ENCODE measurements at regions not wholly inside any gene's neighbourhood (a gene's known extent, or its start where the extent isn't known, plus 50 kb on each side); places are given as distances from the start of the nearest gene placed in this dataset.

DNA sequence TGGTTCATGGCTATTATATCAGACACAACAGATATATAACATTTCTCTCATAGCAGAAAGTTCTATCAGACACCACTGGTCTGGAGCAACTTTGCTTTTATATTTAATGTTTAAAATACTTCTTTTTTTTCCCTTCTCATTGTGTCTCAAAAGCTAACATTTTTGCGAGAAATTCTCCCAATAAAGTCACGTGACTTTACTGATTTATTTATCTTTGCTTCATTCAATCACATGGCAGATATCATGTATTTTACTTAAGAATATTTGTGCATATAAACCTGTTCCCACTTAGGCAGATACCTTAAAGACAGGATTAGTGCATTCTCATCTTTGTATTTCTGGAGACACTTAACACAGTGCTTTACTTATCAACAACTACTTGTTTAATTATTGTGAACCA lies 1093.1 kb upstream of the LRRN3 start:
- no peaks in the 10 kb centered on the region for H3K9me3 ChIP-seq
- no peaks in the 10 kb centered on the region for H3K27me3 ChIP-seq
- no peaks in the 10 kb centered on the region for H3K4me1 ChIP-seq
- WGBS, 2 donors: 91 to 93% methylated on average over 2 of the region's 2 CpGs
- DNase-seq (ENCODE audit: low spot score in 2 of 2): no peak
- H3K36me3 ChIP-seq: no peaks in the 10 kb centered on the region
- TF ChIP-seq POLR2A (IDR thresholded peaks at IDR 0.05) (no peak), EP300 (IDR thresholded peaks at IDR 0.05) (no peak)
- TF ChIP-seq, protein P1, sequence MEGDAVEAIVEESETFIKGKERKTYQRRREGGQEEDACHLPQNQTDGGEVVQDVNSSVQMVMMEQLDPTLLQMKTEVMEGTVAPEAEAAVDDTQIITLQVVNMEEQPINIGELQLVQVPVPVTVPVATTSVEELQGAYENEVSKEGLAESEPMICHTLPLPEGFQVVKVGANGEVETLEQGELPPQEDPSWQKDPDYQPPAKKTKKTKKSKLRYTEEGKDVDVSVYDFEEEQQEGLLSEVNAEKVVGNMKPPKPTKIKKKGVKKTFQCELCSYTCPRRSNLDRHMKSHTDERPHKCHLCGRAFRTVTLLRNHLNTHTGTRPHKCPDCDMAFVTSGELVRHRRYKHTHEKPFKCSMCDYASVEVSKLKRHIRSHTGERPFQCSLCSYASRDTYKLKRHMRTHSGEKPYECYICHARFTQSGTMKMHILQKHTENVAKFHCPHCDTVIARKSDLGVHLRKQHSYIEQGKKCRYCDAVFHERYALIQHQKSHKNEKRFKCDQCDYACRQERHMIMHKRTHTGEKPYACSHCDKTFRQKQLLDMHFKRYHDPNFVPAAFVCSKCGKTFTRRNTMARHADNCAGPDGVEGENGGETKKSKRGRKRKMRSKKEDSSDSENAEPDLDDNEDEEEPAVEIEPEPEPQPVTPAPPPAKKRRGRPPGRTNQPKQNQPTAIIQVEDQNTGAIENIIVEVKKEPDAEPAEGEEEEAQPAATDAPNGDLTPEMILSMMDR (IDR thresholded peaks at IDR 0.05): no peak
- H3K27ac ChIP-seq: no peak overlapping the region
- no peak overlapping the region for H3K4me3 ChIP-seq

DNA sequence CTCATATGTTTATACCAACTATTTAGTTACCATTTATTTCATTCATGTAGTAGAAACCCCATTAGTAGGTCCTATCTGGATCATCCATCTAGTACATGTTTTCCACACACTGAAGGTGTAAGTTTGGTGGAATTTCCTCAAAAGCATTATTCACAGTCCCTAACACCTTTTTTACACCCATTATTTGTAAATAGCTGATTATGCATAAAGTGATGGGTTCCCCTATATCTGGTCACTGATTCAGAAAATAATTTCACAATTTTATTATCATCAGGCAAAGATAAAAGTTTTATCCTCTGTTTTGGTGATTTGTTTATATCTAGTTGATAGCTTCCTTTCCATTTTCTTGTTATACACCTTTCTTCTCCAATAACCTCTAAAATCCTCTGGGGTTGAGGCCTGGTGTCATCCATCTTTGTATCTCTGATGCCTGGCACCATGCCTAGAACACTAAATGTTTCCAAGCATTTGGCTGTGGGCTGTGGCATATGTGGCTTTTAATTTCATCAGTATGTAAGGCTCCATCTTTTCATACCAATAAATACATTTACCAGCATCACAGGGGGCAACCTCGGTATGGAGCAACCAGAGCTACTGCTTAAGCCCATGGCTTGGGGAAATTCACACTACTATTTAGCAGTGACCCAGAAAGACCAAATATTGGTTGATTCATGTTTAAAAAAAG lies 1089.5 kb upstream of the LRRN3 start:
- WGBS, 2 donors: 59 to 73% methylated on average over 1 of the region's 1 CpG
- Histone ChIP-seq H3K27ac (no peak overlapping the region), H3K9me3 (no peaks in the 10 kb centered on the region), H3K36me3 (no peaks in the 10 kb centered on the region), H3K27me3 (no peaks in the 10 kb centered on the region), H3K4me1 (no peaks in the 10 kb centered on the region), H3K4me3 (no peak overlapping the region)
- TF ChIP-seq EP300 (IDR thresholded peaks at IDR 0.05) (no peak), POLR2A (IDR thresholded peaks at IDR 0.05) (no peak)
- TF ChIP-seq, protein P1 (IDR thresholded peaks at IDR 0.05): no peak
- DNase-seq (ENCODE audit: low spot score in 2 of 2): no peak

DNA sequence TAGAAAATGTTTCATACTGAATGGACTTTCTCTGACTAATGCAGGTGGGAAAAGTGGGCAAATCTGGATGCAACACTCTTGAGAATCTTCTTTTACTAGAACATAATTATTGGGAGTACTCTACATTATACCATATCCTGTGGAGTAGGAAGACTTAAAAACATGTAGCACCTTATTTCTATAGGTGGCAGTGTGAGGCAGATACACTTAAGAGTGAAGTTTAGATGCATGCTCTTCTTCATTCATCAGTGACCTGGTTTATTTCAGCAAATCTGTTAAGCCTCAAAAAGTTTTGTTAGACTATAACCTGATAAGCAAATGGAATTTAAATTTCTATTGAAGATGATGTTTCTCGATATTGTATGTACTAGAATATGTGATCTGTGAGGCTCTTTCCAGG lies 1087.1 kb upstream of the LRRN3 start:
- Histone ChIP-seq H3K4me1 (no peaks in the 10 kb centered on the region), H3K36me3 (no peaks in the 10 kb centered on the region), H3K27me3 (no peaks in the 10 kb centered on the region), H3K9me3 (no peaks in the 10 kb centered on the region), H3K4me3 (no peak overlapping the region), H3K27ac (no peak overlapping the region)
- no peak for DNase-seq (ENCODE audit: low spot score in 2 of 2)
- 81 to 84% methylated on average over 1 of the region's 1 CpG for WGBS, 2 donors
- no peak for TF ChIP-seq POLR2A (IDR thresholded peaks at IDR 0.05)
- TF ChIP-seq EP300 (IDR thresholded peaks at IDR 0.05): no peak
- TF ChIP-seq, protein P1 (IDR thresholded peaks at IDR 0.05): no peak

DNA sequence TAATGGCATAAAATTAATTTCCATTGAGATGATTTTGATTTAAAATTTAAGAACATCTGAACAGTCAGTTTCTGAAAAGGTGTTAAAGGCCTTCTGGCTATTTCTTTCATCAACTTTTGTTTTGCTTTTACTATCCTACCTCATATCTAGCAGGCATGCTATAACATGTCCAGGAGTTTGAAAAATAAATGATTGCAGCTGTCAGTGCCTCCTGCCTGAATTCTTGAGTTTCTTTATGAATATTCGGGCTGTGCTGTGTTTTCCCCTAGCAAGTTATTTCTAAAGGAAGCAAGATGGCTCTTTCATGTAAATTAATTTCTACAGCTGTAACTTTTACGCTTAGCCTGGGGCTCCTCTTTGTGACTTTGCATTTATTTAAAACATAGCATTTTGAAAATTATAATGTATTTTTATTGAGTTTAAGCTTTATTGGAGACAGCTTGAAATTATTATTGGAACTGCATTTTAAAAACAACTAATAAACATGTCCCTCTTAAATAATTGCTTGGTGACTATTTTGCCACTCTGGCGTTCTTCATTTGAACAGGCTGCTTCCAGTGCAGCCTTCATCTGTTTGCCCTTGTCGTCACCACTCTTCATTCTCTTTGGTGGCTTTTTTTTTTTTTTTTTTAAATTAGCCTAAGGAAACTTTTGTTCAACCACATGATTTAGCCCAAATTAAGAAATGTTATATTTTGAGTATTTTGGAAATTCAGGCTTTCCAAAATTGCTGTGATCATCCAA lies 1083.4 kb upstream of the LRRN3 start:
- no peaks in the 10 kb centered on the region for H3K27me3 ChIP-seq
- 71% methylated on average over 4 of the region's 4 CpGs for WGBS, 2 donors
- H3K36me3 ChIP-seq: no peaks in the 10 kb centered on the region
- no peak overlapping the region for H3K4me3 ChIP-seq
- TF ChIP-seq EP300 (IDR thresholded peaks at IDR 0.05) (no peak), POLR2A (IDR thresholded peaks at IDR 0.05) (no peak)
- TF ChIP-seq, protein P1 (IDR thresholded peaks at IDR 0.05): no peak
- no peak for DNase-seq (ENCODE audit: low spot score in 2 of 2)
- no peak overlapping the region for H3K27ac ChIP-seq
- no peaks in the 10 kb centered on the region for H3K9me3 ChIP-seq
- H3K4me1 ChIP-seq: no peaks in the 10 kb centered on the region

DNA sequence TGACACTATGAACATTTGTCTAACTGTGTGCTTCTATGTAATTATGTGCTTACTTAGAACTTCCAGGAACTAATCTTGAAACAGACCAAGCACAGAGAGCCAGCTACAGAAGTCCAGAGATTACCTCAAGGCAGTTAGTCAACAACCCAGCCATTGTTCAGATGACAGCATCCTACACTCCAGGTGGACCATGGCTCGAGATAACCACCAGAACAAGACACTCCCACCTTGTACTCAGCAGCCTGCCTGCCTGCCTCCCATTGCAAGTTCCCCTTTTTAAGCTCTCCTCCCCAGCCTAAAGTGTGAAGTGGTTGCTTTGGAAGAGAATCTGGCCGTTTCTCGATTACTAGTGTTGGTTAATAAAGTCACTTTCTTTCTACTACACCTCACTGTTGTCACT lies 1080.6 kb upstream of the LRRN3 start:
- WGBS, 2 donors: 70 to 80% methylated on average over 3 of the region's 3 CpGs

More for the DNA sequence above, 1080.6 kb upstream of the LRRN3 start:
- Histone ChIP-seq H3K36me3 (no peaks in the 10 kb centered on the region), H3K27ac (no peak overlapping the region), H3K9me3 (no peaks in the 10 kb centered on the region), H3K4me1 (no peaks in the 10 kb centered on the region), H3K27me3 (no peaks in the 10 kb centered on the region), H3K4me3 (no peak overlapping the region)
- no peak for DNase-seq (ENCODE audit: low spot score in 2 of 2)
- TF ChIP-seq, protein P1 (IDR thresholded peaks at IDR 0.05): no peak
- TF ChIP-seq EP300 (IDR thresholded peaks at IDR 0.05) (no peak), POLR2A (IDR thresholded peaks at IDR 0.05) (no peak)
